ENCODE measurements at regions not wholly inside any gene's neighbourhood (a gene's known extent, or its start where the extent isn't known, plus 50 kb on each side); places are given as distances from the start of the nearest gene placed in this dataset.
"Not testable (repeated sequence)": the region's sequence is repeated elsewhere in the genome, so short reads cannot be mapped to it uniquely, and the experiment has no call there.

DNA sequence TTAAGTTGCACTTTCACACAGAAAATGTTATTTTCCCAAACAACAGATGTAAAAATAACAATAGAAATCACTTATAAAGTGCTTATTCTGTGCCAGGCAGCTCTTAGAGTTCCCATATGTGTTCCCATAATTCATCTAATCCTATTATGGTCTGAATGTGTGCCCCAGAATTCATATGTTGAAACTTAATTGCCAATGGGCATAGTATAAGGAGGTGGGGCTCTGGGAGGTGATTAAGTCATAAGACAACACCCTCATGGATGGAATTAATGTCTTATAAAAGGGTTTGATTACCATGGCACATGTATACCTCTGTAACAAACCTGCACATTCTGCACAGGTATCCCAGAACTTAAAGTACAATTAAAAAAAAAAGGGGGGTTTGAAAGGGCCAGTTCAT, 92.7 kb downstream of the FZD1 start:
- no peak for DNase-seq

DNA sequence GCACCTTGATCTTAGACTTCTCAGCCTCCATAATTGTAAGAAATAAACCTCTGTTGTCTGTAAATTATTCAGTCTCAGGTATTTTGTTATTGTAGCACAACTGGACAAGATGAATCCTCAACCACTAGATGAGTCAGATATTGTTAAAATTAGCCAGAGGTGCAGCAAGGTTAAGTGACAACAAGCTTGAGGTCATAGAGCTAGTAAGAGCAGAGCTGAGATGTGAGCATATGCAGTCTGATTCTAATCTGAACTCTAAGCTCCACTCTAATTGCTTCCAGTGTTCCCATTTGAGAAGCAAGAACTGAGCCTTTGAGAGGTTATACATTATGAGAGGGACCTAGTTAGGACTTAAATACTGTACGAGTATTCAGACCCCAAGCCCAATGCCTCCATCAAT, 93.1 kb downstream of the FZD1 start:
- no peak for DNase-seq

DNA sequence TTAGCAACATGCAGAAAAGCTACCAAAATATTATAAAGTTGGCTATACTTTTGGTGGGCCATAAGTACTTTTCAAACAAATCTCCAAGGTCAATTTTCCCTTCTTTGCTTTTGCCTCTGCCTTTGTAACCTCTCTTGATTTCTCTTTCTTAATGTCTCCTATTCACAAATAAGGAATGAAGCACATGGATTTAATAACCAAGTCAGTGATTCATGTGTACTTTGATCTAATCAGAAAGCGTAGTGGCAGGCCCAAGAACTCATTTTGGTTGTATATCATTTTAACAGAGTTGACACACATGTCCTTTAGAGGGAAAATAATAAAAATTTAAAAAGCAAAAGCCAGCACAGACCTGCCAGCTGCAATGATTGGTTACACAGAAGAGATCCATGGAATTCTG, 93.7 kb downstream of the FZD1 start:
- DNase-seq, result no peak

DNA sequence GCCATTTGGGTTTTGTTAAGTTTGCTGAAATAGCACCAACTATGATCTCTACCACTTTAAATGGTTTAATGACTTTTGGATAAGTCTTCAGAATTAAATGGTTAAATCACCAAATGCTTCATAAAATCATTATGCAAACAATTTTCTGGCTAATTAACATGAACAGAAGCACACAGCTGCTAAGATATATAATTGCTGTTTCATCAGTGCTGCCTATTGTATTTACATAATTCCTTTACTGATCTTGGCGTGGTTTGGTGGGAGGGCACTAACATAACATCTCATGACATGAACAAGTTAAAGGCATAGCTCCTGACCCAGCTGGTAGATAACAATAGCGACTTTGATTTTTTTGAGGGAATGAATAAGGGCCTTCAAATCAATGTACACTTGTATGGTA, 94.1 kb downstream of the FZD1 start:
- DNase-seq, result no peak

DNA sequence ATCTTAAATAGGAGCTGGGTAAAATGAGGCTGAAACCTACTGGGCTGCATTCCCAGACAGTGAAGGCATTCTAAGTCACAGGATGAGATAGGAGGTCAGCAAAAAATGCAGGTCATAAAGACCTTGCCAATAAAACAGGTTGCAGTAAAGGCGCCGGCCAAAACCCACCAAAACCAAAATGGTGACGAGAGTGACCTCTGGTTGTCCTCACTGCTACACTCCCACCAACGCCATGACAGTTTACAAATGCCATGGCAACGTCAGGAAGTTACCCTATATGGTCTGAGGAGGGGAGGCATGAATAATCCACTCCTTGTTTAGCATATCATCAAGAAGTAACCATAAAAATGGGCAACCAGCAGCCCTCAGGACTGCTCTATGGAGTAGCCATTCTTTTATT, 100.9 kb downstream of the FZD1 start:
- not testable (repeated sequence) for DNase-seq

DNA sequence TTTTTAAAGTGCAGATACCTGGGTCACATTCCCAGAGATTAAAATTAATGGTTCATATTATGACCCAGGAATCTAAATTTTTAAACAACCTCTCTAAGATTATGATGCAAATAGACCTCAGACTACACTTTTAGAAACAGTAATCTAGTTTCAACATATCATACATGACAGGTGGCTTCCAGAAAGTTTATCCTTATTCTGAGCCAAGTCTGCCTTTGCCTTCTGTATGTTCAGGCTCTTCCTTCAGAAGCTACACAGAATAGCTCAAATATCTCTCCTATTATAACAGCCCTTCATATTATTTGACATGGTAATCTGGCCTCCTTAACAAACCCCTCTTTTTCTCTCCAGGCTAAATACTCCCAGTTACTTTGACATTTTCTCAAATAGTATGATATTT, 101.9 kb downstream of the FZD1 start:
- no peak for DNase-seq

DNA sequence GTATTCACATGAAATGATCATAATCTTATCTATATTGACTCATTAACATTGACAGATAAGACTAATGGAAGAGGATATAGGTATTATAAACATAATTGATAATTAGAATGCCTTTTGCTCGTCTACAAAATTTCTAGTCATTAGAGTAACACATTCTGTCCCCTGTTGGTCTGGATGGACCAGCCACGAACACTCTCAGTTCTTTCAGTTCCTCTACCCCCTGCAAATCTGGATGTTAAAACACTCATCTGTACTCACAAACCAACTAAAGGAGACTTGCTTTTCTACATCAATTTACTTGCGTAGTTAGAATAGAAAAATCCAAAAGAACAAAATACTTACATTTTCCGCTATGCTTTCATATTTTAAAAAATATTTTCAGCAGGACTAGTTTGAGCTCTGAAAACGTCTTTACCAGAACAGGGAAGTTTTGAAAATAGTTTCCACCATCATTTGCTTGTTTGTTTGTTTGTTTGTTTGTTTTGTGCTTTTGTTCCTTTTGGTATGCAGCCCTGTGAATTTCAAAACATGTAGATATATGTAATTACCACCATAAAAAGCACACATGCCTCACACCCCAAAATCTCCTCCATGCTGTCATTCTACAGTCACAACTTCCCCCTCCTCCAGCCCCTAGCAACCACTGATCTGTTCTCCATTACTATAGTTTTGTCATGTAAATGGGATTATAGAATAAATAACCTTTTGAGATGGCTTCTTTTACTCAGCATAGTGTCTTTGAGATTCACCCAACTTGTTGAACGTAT, 103.8 kb downstream of the FZD1 start:
- no peak for DNase-seq

DNA sequence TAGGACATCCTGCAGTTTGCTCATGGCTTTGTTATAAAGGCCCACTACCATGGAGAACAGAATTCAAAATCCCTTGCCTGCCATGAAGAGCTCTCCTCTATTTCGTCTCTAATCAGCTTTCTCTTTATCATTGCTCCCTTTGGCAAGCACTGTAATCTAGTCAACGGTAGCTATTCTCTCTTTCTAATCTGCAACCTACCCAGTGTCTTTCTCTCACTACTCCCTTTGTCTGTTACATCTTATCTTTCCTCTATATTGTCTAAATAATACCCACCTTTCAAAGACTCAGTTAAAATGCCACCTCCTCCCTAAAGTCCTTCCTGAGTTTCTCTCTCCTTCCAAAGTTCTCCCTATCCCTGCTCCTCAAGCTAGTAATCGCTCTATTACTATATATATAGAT, 108.1 kb downstream of the FZD1 start:
- no peak for DNase-seq

DNA sequence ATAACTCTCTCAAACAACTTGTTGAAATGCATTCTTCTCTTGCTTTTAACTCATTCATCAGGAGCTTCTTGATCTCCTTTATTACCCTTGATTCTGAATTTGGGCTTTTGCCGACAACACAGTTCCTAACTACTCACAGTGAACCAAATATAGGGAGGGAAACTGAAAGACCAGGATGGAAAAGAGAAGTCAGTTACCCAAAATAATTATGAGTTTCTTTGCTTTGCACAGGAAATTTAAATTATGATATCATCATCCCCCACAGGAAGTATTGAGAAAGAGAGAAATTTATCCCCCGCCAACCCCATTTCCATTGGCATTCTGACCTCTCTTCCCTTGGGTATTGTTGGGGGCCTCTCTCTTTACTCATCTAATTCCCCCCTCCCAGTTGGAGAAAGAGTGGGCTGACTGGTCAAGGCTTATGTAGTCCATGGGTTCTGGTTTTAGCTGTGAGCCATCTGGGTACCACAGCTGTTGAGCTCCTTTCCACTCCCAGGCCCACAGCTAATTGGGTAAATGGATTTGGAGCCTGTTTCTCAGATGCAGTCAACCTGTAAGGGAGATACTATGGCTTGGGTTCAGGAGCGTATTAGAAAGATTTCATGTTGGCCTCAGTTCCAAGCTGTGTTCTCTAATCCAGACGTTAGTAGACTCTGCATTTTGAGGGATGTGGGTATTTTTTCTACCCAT, 109.0 kb downstream of the FZD1 start:
- no peak for DNase-seq

DNA sequence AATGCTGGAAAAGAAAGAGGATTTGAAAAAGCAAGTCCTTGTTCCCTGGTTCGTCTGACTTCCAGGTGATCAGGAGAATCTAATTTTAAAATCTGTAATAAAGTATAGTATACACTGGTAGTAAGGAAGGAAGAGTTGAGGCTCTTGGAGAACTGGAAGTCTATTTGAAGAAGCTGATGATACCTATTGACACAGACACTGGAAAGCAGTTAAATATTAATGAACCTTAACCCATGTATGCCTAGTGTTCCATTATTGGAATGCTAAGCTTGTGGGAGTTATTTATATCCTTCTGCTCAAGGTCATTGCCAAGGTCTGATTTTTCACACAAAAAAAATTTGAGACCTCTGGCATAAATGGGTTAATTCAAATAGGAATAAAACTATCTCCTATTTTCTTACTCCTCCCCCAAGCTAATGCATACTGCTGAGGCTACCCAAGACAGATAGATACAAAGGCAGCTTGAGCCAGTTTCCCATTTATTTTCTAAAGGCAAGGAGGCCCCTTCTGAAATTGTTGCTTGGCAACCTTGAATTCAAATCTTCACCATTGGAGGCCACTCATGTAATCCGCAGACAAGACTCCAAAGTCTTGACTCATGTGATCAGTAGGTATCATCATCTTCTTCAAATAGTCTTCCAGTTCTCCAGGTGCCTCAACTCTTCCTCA, 110.2 kb downstream of the FZD1 start:
- DNase-seq, result no peak

DNA sequence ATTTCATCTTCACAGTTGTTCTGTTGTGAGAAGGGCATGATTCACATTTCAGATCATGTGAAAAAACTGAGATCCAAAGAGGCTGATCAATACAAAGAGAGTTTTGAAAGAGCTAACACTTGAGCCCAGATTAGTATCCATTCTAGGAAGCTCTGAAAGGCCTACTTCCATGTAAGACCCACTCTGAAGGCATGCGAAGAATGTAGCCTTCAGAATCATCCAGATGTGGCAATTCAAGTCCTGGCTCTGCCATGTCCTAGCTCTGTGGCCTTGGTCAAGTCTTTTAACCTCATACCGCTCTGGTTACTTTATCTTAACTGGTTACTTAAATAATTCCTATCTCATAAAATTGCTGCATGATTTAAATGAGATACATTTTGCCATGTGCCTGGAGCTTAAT, 111.1 kb downstream of the FZD1 start:
- DNase-seq, result no peak

DNA sequence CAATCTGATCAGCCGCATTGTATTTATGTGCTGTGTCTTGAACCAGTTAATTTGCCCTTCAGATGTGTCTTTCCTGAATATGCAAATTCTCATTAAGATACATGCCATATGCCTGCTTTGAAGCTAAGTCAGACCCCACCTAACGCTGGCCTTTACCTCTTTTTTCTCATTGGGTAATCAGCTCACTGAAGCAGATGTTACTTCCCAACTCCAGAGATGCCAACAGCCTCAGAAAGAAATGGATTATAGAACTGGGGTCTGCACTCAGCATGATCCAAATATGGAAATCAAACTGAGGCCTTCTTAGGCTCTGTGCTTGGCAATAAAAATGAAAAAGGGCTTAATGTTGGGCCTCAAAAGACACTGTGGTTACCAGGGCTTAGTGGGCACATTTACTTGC, 113.9 kb downstream of the FZD1 start:
- DNase-seq, result no peak

DNA sequence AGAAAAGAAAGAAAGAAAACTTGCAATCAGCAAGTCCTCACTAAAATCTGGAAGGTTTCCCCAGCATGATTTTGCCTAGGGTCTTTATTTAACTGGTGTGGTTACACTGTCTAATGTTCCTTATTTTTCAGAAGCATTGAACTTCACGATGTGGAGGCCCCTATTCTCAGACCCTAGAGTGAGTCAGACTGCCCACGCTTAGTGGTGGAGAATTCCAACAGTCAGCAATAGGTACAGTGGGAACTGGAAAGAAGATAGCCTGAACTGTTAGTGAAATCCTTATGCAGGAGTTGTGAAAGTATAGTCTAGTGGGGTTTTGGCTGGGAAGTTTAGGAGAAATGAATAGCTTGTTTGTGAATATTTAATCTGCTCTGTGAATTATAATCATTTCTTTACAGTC, 115.0 kb downstream of the FZD1 start:
- no peak for DNase-seq

DNA sequence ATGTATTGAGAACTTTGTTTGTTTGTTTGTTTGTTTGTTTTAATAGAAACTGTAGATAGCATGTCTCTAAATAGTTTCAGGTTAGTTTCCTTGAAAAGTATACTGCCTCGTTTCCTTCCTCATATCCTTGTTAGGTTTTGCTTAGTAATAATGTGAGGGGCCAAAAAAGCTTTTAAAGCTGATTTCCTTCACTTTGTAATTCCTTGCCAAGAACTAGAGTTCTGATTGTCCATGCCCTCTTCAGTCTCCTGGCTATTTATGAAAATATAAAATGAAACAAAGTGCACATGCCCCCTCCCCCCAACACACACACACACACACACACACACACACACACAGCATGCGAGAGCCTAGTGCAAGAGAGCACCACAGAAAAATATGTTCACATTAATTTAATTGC, 115.8 kb downstream of the FZD1 start:
- DNase-seq, result no peak

DNA sequence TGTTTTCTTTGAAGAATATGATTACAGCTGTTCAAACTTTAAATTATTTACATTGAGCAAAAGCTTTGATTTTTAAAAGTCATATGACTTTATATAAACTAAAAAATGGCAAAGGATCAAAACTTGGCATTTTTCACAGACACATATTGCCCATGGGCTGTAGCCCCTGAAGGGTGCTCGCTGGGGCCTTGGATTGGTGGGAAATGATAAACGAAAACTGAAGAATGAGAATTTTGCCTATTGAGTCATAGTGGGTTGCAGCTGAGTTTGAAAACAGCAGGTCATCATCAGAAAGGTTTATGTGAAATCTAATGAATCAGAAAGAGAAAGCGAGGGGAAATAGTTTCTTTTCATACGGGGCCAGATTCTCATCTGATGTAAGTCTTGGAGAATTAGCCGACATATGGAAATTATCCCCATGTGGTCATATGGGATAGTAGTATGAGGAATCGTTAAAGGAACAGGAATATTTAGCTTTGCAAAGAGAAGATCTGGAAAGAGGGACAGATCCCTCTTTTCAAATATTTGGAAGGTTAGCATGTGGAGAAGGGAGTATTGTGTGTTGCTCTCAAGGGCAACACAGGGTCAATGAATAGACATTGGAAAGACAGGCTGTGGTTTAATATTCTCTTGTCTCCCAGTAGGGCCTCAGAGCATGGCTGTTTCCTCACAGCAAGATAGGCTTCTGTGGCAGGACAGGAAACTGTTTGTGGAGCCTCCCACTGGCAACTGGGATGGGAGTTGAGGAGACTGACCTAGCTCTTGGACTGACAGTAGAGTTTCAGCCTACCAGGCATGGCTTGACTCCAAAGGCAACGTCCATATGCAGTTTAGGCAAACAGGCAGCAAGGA, 119.0 kb downstream of the FZD1 start:
- DNase-seq, result no peak

DNA sequence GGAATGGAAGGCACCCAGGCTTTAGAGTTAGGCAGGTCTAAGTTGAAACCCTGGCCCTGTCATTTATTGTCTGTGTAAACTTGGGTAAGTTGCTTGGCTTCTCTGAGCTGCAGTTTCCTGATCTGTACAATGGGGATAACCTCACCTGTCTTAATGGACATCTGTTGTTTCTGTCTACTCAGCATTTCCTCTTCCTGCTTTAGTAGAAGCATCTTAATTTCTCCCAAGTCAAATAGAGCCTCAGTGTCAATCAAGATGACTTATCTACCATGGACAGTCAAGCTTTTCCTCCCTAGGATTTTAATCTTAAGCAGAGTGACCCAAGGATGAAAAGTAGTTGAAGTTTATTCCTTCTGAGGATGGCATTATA, 119.7 kb downstream of the FZD1 start:
- DNase-seq, result no peak

DNA sequence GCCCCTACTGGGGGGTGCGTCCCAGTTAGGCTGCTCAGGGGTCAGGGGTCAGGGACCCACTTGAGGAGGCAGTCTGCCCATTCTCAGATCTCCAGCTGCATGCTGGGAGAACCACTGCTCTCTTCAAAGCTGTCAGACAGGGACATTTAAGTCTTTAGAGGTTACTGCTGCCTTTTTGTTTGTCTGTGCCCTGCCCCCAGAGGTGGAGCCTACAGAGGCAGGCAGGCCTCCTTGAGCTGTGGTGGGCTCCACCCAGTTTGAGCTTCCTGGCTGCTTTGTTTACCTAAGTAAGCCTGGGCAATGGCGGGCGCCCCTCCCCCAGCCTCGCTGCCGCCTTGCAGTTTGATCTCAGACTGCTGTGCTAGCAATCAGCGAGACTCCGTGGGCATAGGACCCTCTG, 130.5 kb downstream of the FZD1 start:
- not testable (repeated sequence) for DNase-seq

DNA sequence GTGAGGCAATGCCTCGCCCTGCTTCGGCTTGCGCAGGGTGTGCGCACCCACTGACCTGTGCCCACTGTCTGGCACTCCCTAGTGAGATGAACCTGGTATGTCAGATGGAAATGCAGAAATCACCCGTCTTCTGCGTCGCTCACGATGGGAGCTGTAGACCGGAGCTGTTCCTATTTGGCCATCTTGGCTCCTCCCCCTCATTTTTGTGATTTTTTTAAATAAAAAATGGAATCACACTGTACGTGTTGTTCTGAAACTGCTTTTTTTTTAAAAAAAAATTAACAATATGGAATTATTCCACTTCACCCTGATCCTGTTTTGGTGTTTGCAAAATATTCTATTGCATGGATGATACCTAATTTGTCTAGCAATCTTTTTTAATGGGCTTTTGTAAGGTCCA, 131.1 kb downstream of the FZD1 start:
- not testable (repeated sequence) for DNase-seq

DNA sequence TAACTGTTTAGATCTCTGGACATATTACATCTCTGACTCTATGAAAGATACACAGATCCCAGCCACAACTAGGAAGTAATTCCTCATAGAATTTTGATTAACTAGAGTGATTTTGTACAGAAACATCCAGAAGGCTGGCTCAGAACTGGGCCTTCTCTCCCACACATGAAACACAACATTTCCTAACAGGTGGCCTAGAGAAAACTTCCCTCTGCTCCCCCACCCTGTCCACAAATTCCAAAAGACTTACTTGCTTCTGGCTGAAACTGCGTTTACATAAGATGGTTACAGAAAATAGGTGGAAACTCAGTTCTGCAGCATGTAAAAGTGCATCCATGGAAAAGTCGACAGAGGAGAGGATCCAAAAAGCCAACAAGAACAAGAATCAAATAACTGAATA, 132.9 kb downstream of the FZD1 start:
- no peak for DNase-seq

DNA sequence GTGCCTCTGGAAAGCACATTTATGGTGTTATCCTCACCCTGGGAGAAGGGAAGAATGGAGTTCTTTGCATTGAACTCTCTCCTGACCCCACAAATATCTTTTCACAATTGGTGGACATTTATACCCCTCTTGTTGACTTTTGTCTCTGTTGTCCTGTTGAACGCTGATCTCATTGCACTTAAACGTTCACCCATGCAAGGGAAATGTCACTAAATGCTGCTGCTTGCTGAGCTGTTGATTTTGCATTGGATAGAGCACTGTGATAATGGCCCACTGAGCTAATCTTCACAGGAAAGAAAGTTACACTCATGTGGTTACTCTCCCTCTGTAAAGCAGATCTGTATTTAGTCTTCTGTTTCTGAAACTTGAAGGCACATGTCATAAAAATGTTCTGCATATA, 133.4 kb downstream of the FZD1 start:
- no peak for DNase-seq

DNA sequence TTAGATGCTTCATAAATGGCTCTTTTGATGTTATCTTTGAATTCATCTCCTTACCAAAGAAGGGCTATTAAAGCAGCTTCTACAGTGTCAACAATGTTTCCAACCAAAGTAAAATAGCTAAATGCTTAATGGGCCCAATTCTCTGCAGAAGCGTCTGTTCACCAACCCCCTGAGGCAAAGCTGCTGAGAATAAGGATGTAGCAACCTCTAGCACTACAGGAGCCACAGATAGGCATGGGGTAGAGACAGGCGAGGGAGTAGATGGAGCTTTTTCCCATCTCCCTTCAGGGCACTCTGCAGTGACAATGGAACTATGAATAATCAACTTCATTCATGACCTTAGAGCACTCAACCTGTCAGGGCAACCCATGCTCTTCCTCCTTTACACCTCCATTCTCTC, 134.1 kb downstream of the FZD1 start:
- DNase-seq, result no peak

DNA sequence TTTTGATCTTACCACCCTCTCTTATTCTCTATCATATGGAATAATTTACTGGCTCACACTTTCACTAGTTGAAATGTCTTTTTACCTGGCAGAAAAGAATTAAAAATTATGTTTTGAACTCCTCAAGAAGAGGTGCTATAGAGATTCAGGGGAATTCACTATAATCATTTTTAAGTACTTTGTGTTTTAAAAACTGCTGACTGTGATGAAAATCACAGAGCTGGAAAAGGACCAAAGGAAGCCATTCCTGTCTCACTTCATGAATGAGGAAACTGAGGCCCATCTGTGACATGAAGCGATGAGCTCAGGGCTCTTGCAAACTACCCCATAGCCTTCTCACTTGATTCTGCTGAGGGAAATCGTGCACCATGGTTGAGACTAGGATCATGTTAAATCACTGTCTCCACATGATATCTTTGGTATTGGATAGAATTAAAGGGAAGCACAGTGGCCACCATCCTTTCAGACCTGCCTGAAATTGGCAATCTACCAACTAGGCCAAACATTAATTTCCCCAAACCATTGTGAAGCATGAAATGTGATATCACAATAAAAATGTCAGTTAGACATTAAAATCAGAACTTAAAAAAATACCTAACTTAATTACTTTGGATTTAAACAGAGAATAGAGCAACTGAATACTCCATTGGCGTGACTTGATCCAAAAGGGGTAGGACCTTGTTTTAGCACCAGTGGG, 141.0 kb downstream of the FZD1 start:
- DNase-seq, result no peak

DNA sequence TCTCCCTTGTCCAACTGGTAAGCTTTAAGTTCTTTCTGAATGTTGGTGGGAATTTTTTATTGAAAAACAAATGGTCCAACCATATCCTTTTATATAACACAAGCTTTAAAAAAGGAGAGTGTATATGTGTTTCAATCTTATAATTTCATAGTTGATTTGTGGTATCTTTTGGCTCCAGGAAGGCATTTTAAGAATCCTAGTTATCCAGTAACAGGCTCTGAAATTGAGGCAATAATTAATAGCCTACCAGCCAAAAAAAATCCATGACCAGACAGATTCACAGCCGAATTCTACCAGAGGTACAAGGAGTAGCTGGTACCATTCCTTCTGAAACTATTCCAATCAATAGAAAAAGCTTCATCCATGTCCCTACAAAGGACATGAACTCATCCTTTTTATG, 141.6 kb downstream of the FZD1 start:
- DNase-seq, result not testable (repeated sequence)

Data from AML-193 (cell line).